Lung (tissue), 11 donors: ENCODE measurements at regions not wholly inside any gene's neighbourhood (a gene's known extent, or its start where the extent isn't known, plus 50 kb on each side); places are given as distances from the start of the nearest gene placed in this dataset.
"Not testable (repeated sequence)": the region's sequence is repeated elsewhere in the genome, so short reads cannot be mapped to it uniquely, and the experiment has no call there.

Experiments used
- ATAC-seq: fragments of 200-7000 bp; cut with Tn5 transposase; one replicate; pipeline ENCODE4 v1.9.1; 2020; ENCODE audit warnings: moderate number of reproducible peaks; ENCODE audit not compliant: insufficient read depth, low FRiP score
- DNase-seq, 3 donors: peaks; one replicate each; pipeline ENCODE4 v3.0.0-alpha.2; 2013 to 2017
- H3K27ac ChIP-seq, 2 donors: one replicate each; pipeline ENCODE4 v1.5.1; 2013; ENCODE audit warnings: mild to moderate bottlenecking in 2 of 2, moderate library complexity in 2 of 2, control low read depth in 1 of 2, inconsistent platforms in 1 of 2, low read depth in 1 of 2, low read length in 1 of 2
- H3K27me3 ChIP-seq, 3 donors: one replicate each; pipeline ENCODE4 v1.5.1; 2013; ENCODE audit warnings: low read length in 2 of 3; ENCODE audit not compliant: control insufficient read depth in 3 of 3, insufficient read depth in 3 of 3
- H3K36me3 ChIP-seq, 4 donors: one replicate each; pipeline ENCODE4 v1.5.1; 2013; ENCODE audit warnings: low read length in 4 of 4, mild to moderate bottlenecking in 1 of 4, moderate library complexity in 1 of 4; ENCODE audit not compliant: control insufficient read depth in 4 of 4, insufficient read depth in 4 of 4
- H3K4me1 ChIP-seq, 5 donors: one replicate each; pipeline ENCODE4 v1.5.1; 2013; ENCODE audit warnings: low read length in 5 of 5, mild to moderate bottlenecking in 2 of 5, moderate library complexity in 1 of 5; ENCODE audit not compliant: control insufficient read depth in 5 of 5, insufficient read depth in 5 of 5
- H3K4me3 ChIP-seq: one replicate; pipeline ENCODE4 v1.5.1; 2013; ENCODE audit warnings: mild to moderate bottlenecking, control low read depth, moderate library complexity
- H3K9ac ChIP-seq, 2 donors: one replicate each; pipeline ENCODE4 v1.5.1; 2013; ENCODE audit warnings: low read length in 2 of 2, control low read depth in 1 of 2; ENCODE audit not compliant: insufficient read depth in 1 of 2
- H3K9me3 ChIP-seq, 4 donors: one replicate each; pipeline ENCODE4 v1.5.1; 2013; ENCODE audit warnings: low read length in 3 of 4, mild to moderate bottlenecking in 1 of 4, moderate library complexity in 1 of 4; ENCODE audit not compliant: control insufficient read depth in 4 of 4, insufficient read depth in 3 of 4
- CTCF ChIP-seq: IDR thresholded peaks from 2 replicates; pipeline ENCODE4 v1.5.1; 2012; ENCODE audit warnings: mild to moderate bottlenecking; ENCODE audit errors: control extremely low read depth, extremely low read depth
- WGBS, 2 donors: extraction: QIAGEN DNeasy Blood & Tissue Kit; methylation state at CpG; one replicate each; pipeline ENCODE4 v1.1.7; 2013; 5-methylcytosine and 5-hydroxymethylcytosine counted together
- donor health status: control.
- donor health status: control.
- donor health status: Bipolar disorder and iron deficiency.
- donor health status: healthy.
- donor health status: DM: yes; HTN: yes; CAD: no.

DNA sequence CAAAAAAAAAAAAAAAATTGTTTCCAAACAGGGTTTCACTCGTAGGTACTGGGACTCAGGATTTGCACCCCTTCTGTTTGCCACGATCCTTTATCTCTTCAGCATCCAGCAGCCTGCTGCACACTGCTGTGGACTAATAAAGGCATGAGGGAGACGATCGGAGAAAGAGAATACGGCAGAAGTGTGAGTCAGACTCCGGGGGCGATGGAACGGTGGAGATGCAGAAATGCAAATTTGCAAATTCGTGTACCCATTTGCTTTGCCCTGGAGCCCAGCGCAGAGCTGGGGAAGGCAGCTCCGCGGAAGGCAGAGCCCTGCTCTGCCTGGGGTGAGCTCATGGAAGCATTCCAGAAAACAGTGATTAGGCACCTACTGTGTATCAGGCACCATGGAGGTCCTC is 270.3 kb downstream of the ASMT start:
- H3K9ac ChIP-seq = no peak overlapping the region
- ATAC-seq (no peak), DNase-seq (no peak)
- no peaks in the 10 kb centered on the region for H3K4me1 ChIP-seq
- 88% methylated on average over 12 of the region's 12 CpGs for WGBS, 2 donors
- H3K4me3 ChIP-seq = no peak overlapping the region
- H3K27me3 ChIP-seq = no peaks in the 10 kb centered on the region
- no peak for TF ChIP-seq CTCF
- no peaks in the 10 kb centered on the region for H3K36me3 ChIP-seq
- no peak overlapping the region for H3K27ac ChIP-seq
- peaks cover 0 to 16% (median 0%) of the 10 kb centered on the region in 4 donors for H3K9me3 ChIP-seq

GRCh38 chrX:1888305-1888704 is 273.4 kb downstream of the ASMT start:
- not testable (repeated sequence) for H3K27ac ChIP-seq, H3K4me3 ChIP-seq, ATAC-seq, H3K36me3 ChIP-seq, H3K27me3 ChIP-seq, H3K4me1 ChIP-seq, H3K9ac ChIP-seq, DNase-seq
- 76 to 86% methylated on average over 9 of the region's 9 CpGs for WGBS, 2 donors
- peaks cover 0 to 17% (median 0%) of the 10 kb centered on the region in 4 donors for H3K9me3 ChIP-seq

- ATAC-seq = no peak
- no peak for TF ChIP-seq CTCF
- H3K27ac ChIP-seq = no peak overlapping the region
- H3K27me3 ChIP-seq = peaks cover 0 to 4% (median 2%) of the 10 kb centered on the region in 3 donors
- no peaks in the 10 kb centered on the region for H3K4me1 ChIP-seq
- no peak overlapping the region for H3K4me3 ChIP-seq
- no peaks in the 10 kb centered on the region for H3K36me3 ChIP-seq
- DNase-seq = no peak
- WGBS, 2 donors = 85 to 89% methylated on average over 9 of the region's 9 CpGs
- H3K9me3 ChIP-seq = peaks cover 0 to 9% (median 0%) of the 10 kb centered on the region in 4 donors
- no peak overlapping the region for H3K9ac ChIP-seq
Measured at GRCh38 chrX:1894026-1894294, 279.1 kb downstream of the ASMT start.

DNA sequence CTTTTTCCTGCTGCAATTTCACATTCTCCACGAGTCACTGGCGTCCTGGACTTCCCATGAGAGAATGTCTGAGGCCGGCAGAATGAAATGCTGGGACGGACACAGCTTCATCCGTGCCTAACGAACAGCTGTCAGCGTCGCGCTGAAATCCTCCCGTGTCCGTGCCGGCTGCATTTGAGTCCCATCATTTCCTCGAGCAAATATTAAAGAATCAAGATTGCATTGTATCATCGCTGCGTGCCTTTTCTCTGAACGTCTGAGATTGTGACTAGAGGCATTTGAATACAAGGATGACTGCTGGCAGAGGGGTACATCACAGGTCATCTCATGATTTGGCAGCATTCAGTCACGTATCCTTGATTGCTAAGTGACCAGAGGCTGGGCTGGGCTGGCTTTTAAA is 279.9 kb downstream of the ASMT start:
- 72 to 74% methylated on average over 17 of the region's 17 CpGs for WGBS, 2 donors
- DNase-seq (no peak), ATAC-seq (no peak)
- H3K4me1 ChIP-seq = no peaks in the 10 kb centered on the region
- H3K9ac ChIP-seq = no peak overlapping the region
- no peak for TF ChIP-seq CTCF
- peaks cover 0 to 6% (median 4%) of the 10 kb centered on the region in 3 donors for H3K27me3 ChIP-seq
- H3K9me3 ChIP-seq = peaks cover 0 to 9% (median 0%) of the 10 kb centered on the region in 4 donors
- H3K27ac ChIP-seq = no peak overlapping the region
- H3K36me3 ChIP-seq = no peaks in the 10 kb centered on the region
- H3K4me3 ChIP-seq = no peak overlapping the region
